GM23338 (cell line): ENCODE measurements at regions not wholly inside any gene's neighbourhood (a gene's known extent, or its start where the extent isn't known, plus 50 kb on each side); places are given as distances from the start of the nearest gene placed in this dataset.

Experiments
- ATAC-seq: fragments of 200-7000 bp; cut with Tn5 transposase; 3 replicates; pipeline ENCODE4 v1.9.1; 2020
- DNase-seq: peaks from one replicate; pipeline ENCODE4 v3.0.0-alpha.2; 2015; ENCODE audit warnings: low spot score
- H2AFZ ChIP-seq: fragments of 200-600 bp; sonication (generic); 2 replicates; pipeline ENCODE4 v1.8.0; 2016; ENCODE audit warnings: antibody characterized with exemption, mild to moderate bottlenecking, moderate library complexity
- H3F3A ChIP-seq: fragments of 200-600 bp; sonication (generic); replicated peaks from 2 replicates; pipeline ENCODE4 v1.8.0; 2017; ENCODE audit warnings: antibody characterized with exemption, mixed run types, low read depth
- H3K27ac ChIP-seq: fragments of 200-600 bp; sonication (generic); 2 replicates; pipeline ENCODE4 v1.6.1; 2016; ENCODE audit warnings: low read depth
- H3K27me3 ChIP-seq: fragments of 200-600 bp; sonication (generic); 2 replicates; pipeline ENCODE4 v1.8.0; 2016; ENCODE audit warnings: mild to moderate bottlenecking, mixed run types, moderate library complexity; ENCODE audit not compliant: insufficient read depth
- H3K36me3 ChIP-seq: fragments of 200-600 bp; sonication (generic); 2 replicates; pipeline ENCODE4 v1.8.0; 2016; ENCODE audit warnings: mild to moderate bottlenecking; ENCODE audit not compliant: insufficient read depth
- H3K4me1 ChIP-seq: fragments of 200-600 bp; sonication (generic); 2 replicates; pipeline ENCODE4 v1.8.0; 2016; ENCODE audit warnings: mild to moderate bottlenecking, moderate library complexity; ENCODE audit not compliant: insufficient read depth
- H3K4me2 ChIP-seq: fragments of 200-600 bp; sonication (generic); 2 replicates; pipeline ENCODE4 v1.7.1; 2017; ENCODE audit warnings: mixed run types
- H3K4me3 ChIP-seq: fragments of 200-600 bp; sonication (generic); 2 replicates; pipeline ENCODE4 v1.6.1; 2016; ENCODE audit warnings: mixed run types
- H3K79me2 ChIP-seq: fragments of 200-600 bp; sonication (generic); replicated peaks from 2 replicates; pipeline ENCODE4 v1.8.0; 2017; ENCODE audit warnings: mild to moderate bottlenecking; ENCODE audit not compliant: insufficient read depth
- H3K9me2 ChIP-seq: fragments of 200-600 bp; sonication (generic); 2 replicates; pipeline ENCODE4 v1.8.0; 2017; ENCODE audit not compliant: insufficient read depth
- H4K20me1 ChIP-seq: fragments of 200-600 bp; sonication (generic); replicated peaks from 2 replicates; pipeline ENCODE4 v1.8.0; 2017; ENCODE audit warnings: mild to moderate bottlenecking; ENCODE audit not compliant: insufficient read depth
- H3K27ac Mint-ChIP-seq: 2 replicates; pipeline ENCODE4 v1.8.0; 2020; ENCODE audit warnings: inconsistent platforms, mild to moderate bottlenecking, moderate library complexity, mixed read lengths
- H3K27me3 Mint-ChIP-seq: 3 replicates; pipeline ENCODE4 v1.8.0; 2022; ENCODE audit warnings: low read depth, mild to moderate bottlenecking, moderate library complexity, mixed read lengths, inconsistent platforms; ENCODE audit not compliant: insufficient read depth, poor library complexity
- H3K36me3 Mint-ChIP-seq: 3 replicates; pipeline ENCODE4 v1.8.0; 2021; ENCODE audit warnings: low read depth, mild to moderate bottlenecking, inconsistent platforms, moderate library complexity, mixed read lengths
- H3K4me1 Mint-ChIP-seq: 3 replicates; pipeline ENCODE4 v1.8.0; 2020; ENCODE audit warnings: mild to moderate bottlenecking, inconsistent platforms, mixed read lengths
- H3K4me3 Mint-ChIP-seq: 3 replicates; pipeline ENCODE4 v1.8.0; 2021; ENCODE audit warnings: moderate library complexity, mild to moderate bottlenecking, inconsistent platforms, mixed read lengths
- H3K9me3 Mint-ChIP-seq: 3 replicates; pipeline ENCODE4 v1.8.0; 2020; ENCODE audit warnings: moderate library complexity, mild to moderate bottlenecking, inconsistent platforms, mixed read lengths
- CREB1 ChIP-seq: fragments of 250-450 bp; sonication (Bioruptor Pico); IDR thresholded peaks from 2 replicates; pipeline ENCODE4 v1.5.0; 2020; ENCODE audit warnings: low read depth, mild to moderate bottlenecking, moderate library complexity
- CTCF ChIP-seq, 2 experiments: fragments of 200-600 bp in 1 of 2; sonication (generic) in 1 of 2; conservative IDR thresholded peaks; 2 replicates each; pipeline versions ENCODE4 v1.5.1 to v1.6.1; 2016 to 2017; ENCODE audit warnings: antibody characterized with exemption in 2 of 2, low read depth in 2 of 2, mild to moderate bottlenecking in 2 of 2, moderate library complexity in 1 of 2
- ETS1 ChIP-seq: IDR thresholded peaks from 2 replicates; pipeline ENCODE4 v1.6.1; 2016; ENCODE audit warnings: antibody characterized with exemption
- EZH2 ChIP-seq: fragments of 200-600 bp; sonication (generic); IDR thresholded peaks from one replicate; pipeline ENCODE4 v1.8.0; 2017; ENCODE audit warnings: antibody characterized with exemption, mild to moderate bottlenecking, low read depth; ENCODE audit not compliant: unreplicated experiment
- EZH2phosphoT487 ChIP-seq: fragments of 200-600 bp; sonication (generic); IDR thresholded peaks from one replicate; pipeline ENCODE4 v1.8.1; 2018; ENCODE audit warnings: antibody characterized with exemption; ENCODE audit not compliant: unreplicated experiment
- JUNB ChIP-seq: IDR thresholded peaks from one replicate; pipeline ENCODE4 v1.6.1; 2016; ENCODE audit warnings: antibody characterized with exemption; ENCODE audit not compliant: unreplicated experiment
- NANOG ChIP-seq: IDR thresholded peaks from 2 replicates; pipeline ENCODE4 v1.6.1; 2016; ENCODE audit warnings: antibody characterized with exemption, borderline replicate concordance
- REST ChIP-seq: IDR thresholded peaks from one replicate; pipeline ENCODE4 v1.6.1; 2018; ENCODE audit warnings: antibody characterized with exemption; ENCODE audit not compliant: unreplicated experiment
- ZNF114 ChIP-seq: fragments of 250-450 bp; sonication (Bioruptor Pico); IDR thresholded peaks from 2 replicates; pipeline ENCODE4 v1.5.0; 2020; ENCODE audit warnings: mild to moderate bottlenecking, moderate library complexity
- ZNF331 ChIP-seq: fragments of 250-450 bp; sonication (Bioruptor Pico); IDR thresholded peaks from 2 replicates; pipeline ENCODE4 v1.5.0; 2020; ENCODE audit warnings: low read depth, mild to moderate bottlenecking, moderate library complexity
- ZNF462 ChIP-seq: fragments of 250-450 bp; sonication (Bioruptor Pico); IDR thresholded peaks from 2 replicates; pipeline ENCODE4 v1.5.0; 2020; ENCODE audit warnings: mild to moderate bottlenecking, moderate library complexity

GRCh38 chr16:77085981-77086380, 105.0 kb upstream of the MON1B start:
- Mint-ChIP-seq H3K36me3 (no peaks in the 10 kb centered on the region), H3K4me3 (no peak overlapping the region), H3K4me1 (no peaks in the 10 kb centered on the region), H3K27me3 (no peaks in the 10 kb centered on the region), H3K9me3 (peaks cover 32% of the 10 kb centered on the region), H3K27ac (no peak overlapping the region)
- H3K4me2 ChIP-seq: no peak overlapping the region
- TF ChIP-seq ETS1 (no peak), CREB1 (CRISPR knock-in tag) (no peak), ZNF114 (CRISPR knock-in tag) (no peak), EZH2phosphoT487 (no peak), CTCF (conservative IDR thresholded peaks at IDR 0.05; ENCODE audit: low read depth in 2 of 2) (no peak), EZH2 (no peak), ZNF331 (CRISPR knock-in tag) (no peak), JUNB (no peak), NANOG (no peak), ZNF462 (CRISPR knock-in tag) (no peak), REST (no peak)
- no peaks in the 10 kb centered on the region for H3K27me3 ChIP-seq
- DNase-seq (no peak), ATAC-seq (no peak)
- no peaks in the 10 kb centered on the region for H3K4me1 ChIP-seq
- H3K9me2 ChIP-seq: no peaks in the 10 kb centered on the region
- no peak overlapping the region for H2AFZ ChIP-seq
- H3K4me3 ChIP-seq: no peak overlapping the region
- no peaks in the 10 kb centered on the region for H3F3A ChIP-seq
- H3K36me3 ChIP-seq: no peaks in the 10 kb centered on the region
- no peaks in the 10 kb centered on the region for H3K79me2 ChIP-seq
- no peak overlapping the region for H3K27ac ChIP-seq
- H4K20me1 ChIP-seq: no peaks in the 10 kb centered on the region
